K562 (cell line): ENCODE measurements at regions not wholly inside any gene's neighbourhood (a gene's known extent, or its start where the extent isn't known, plus 50 kb on each side); places are given as distances from the start of the nearest gene placed in this dataset.

ENCODE experiments used
- ATAC-seq: fragments of 200-7000 bp; cut with Tn5 transposase; 3 replicates; pipeline ENCODE4 v1.9.1; 2020; ENCODE audit warnings: moderate library complexity
- BruUV-seq: library from RNA; stranded (reverse); fragments of 400-500 nt; replicated peaks from 2 replicates; lab custom pipeline; 2021; lab: Mats Ljungman, UMichigan
- CTCF ChIA-PET: fragments of 300-600 bp; formaldehyde crosslinking; extraction: SDS; loops from one replicate; lab custom pipeline; 2021; ENCODE audit warnings: low intra/inter-chr PET ratio; lab: Yijun Ruan, JAX
- POLR2A ChIA-PET: fragments of 300-600, 350-650 bp; sonication (Branson Sonifier 250); formaldehyde crosslinking; extraction: SDS; loops from one replicate; lab custom pipeline; 2021; ENCODE audit warnings: antibody characterized with exemption, inconsistent platforms; lab: Yijun Ruan, JAX
- DNase-seq, 4 experiments: peaks; one replicate each; pipeline versions ENCODE4 v3.0.0 to v3.0.0-alpha.2; 2011 to 2018; ENCODE audit warnings: low spot score in 3 of 4, mixed read lengths in 3 of 4; ENCODE audit errors: extremely low read depth in 1 of 4
- FAIRE-seq: peaks from 2 replicates; lab custom pipeline; 2011; peaks lifted over from hg19 to GRCh38; lab: Jason Lieb, UNC
- H2AFZ ChIP-seq: 2 replicates; pipeline ENCODE4 v1.6.0; 2011; ENCODE audit warnings: low read depth, low read length, control low read depth, inconsistent platforms
- H3K27ac ChIP-seq: fragments of 200-600 bp; 3 replicates; pipeline ENCODE4 v1.8.0; 2011; ENCODE audit warnings: low read depth, mild to moderate bottlenecking, control low read depth, inconsistent platforms, low read length, moderate library complexity, mixed read lengths; ENCODE audit errors: extremely low read depth
- H3K27me3 ChIP-seq, 2 experiments: fragments of 300-600 bp in 1 of 2; 2 replicates in 1 of 2; 3 replicates in 1 of 2; pipeline versions ENCODE4 v1.6.0 to v1.8.0; 2011; ENCODE audit warnings: inconsistent platforms in 2 of 2, low read length in 2 of 2, mild to moderate bottlenecking in 1 of 2, mixed read lengths in 1 of 2, moderate library complexity in 1 of 2; ENCODE audit not compliant: control insufficient read depth in 2 of 2, insufficient read depth in 2 of 2
- H3K36me3 ChIP-seq: fragments of 300-600 bp; 3 replicates; pipeline ENCODE4 v1.8.0; 2011; ENCODE audit warnings: mild to moderate bottlenecking, low read length, inconsistent platforms; ENCODE audit not compliant: control insufficient read depth, insufficient read depth
- H3K4me1 ChIP-seq, 2 experiments: fragments of 200-600 bp in 1 of 2; replicated peaks in 1 of 2; 2 replicates in 1 of 2; 3 replicates in 1 of 2; pipeline versions ENCODE4 v1.5.1 to v1.8.0; 2011; ENCODE audit warnings: inconsistent platforms in 2 of 2, low read length in 2 of 2, mild to moderate bottlenecking in 1 of 2, mixed read lengths in 1 of 2, moderate library complexity in 1 of 2; ENCODE audit not compliant: control insufficient read depth in 2 of 2, insufficient read depth in 2 of 2
- H3K4me2 ChIP-seq: 2 replicates; pipeline ENCODE4 v1.6.1; 2011; ENCODE audit warnings: low read length, control low read depth, inconsistent platforms, mixed read lengths; ENCODE audit not compliant: insufficient read depth
- H3K4me3 ChIP-seq: fragments of 200-600 bp; sonication (generic), shearing (Covaris generic); 2 replicates; pipeline ENCODE4 v1.5.1; 2016; ENCODE audit warnings: control low read depth, inconsistent platforms
- H3K79me2 ChIP-seq: fragments of 200-600 bp; 3 replicates; pipeline ENCODE4 v1.8.0; 2011; ENCODE audit warnings: low read length, inconsistent platforms; ENCODE audit not compliant: control insufficient read depth, insufficient read depth
- H3K9ac ChIP-seq, 2 experiments: 2 replicates each; pipeline versions ENCODE4 v1.6.0 to v1.6.1; 2011; ENCODE audit warnings: low read depth in 2 of 2, low read length in 2 of 2, control low read depth in 1 of 2, inconsistent platforms in 1 of 2, mild to moderate bottlenecking in 1 of 2, mixed read lengths in 1 of 2; ENCODE audit not compliant: insufficient read depth in 1 of 2
- H3K9me1 ChIP-seq: one replicate; pipeline ENCODE4 v1.6.0; 2011; ENCODE audit warnings: inconsistent platforms, mild to moderate bottlenecking, low read length, moderate library complexity; ENCODE audit not compliant: control insufficient read depth, insufficient read depth
- H3K9me3 ChIP-seq: replicated peaks from 2 replicates; pipeline ENCODE4 v1.5.1; 2011; ENCODE audit warnings: low read depth, low read length, inconsistent platforms; ENCODE audit not compliant: control insufficient read depth, insufficient read depth
- H4K20me1 ChIP-seq: replicated peaks from 2 replicates; pipeline ENCODE4 v1.6.1; 2011; ENCODE audit warnings: low read length, inconsistent platforms, mixed read lengths; ENCODE audit not compliant: control insufficient read depth, insufficient read depth
- BDP1 ChIP-seq: IDR thresholded peaks from 3 replicates; pipeline ENCODE4 v1.6.1; 2011; ENCODE audit not compliant: insufficient read length, insufficient read depth
- CAMTA2 ChIP-seq: fragments of 250-450 bp; sonication (Bioruptor Pico); conservative IDR thresholded peaks from 2 replicates; pipeline ENCODE4 v1.5.1; 2022
- EGR1 ChIP-seq: fragments of 450-650 bp; conservative IDR thresholded peaks from 2 replicates; pipeline ENCODE4 v1.6.1; 2017; ENCODE audit warnings: mild to moderate bottlenecking
- EWSR1 ChIP-seq: fragments of 450-650 bp; IDR thresholded peaks from 2 replicates; pipeline ENCODE4 v1.6.1; 2018; ENCODE audit warnings: borderline replicate concordance, mild to moderate bottlenecking, low read depth, moderate library complexity; ENCODE audit not compliant: partially characterized antibody
- GATAD2A ChIP-seq: fragments of 450-650 bp; IDR thresholded peaks from 2 replicates; pipeline ENCODE4 v1.6.1; 2017
- HEY1 ChIP-seq: fragments of 250-450 bp; sonication (Bioruptor Pico); IDR thresholded peaks from 2 replicates; pipeline ENCODE4 v1.5.0; 2020; ENCODE audit warnings: mild to moderate bottlenecking, moderate library complexity, borderline replicate concordance
- PCBP1 ChIP-seq: fragments of 200-400 bp; formaldehyde crosslinking; IDR thresholded peaks from 2 replicates; pipeline ENCODE4 v1.6.1; 2018; ENCODE audit warnings: mild to moderate bottlenecking, low read depth, low read length; ENCODE audit not compliant: poor library complexity, severe bottlenecking
- POLR3G ChIP-seq: IDR thresholded peaks from 2 replicates; pipeline ENCODE4 v1.6.1; 2011; ENCODE audit not compliant: insufficient read length, insufficient replicate concordance; ENCODE audit errors: extremely low read depth
- SRSF7 ChIP-seq: fragments of 200-400 bp; formaldehyde crosslinking; optimal IDR thresholded peaks from 2 replicates; pipeline ENCODE3; 2017; ENCODE audit warnings: mild to moderate bottlenecking, low read depth, low read length
- ZNF274 ChIP-seq: IDR thresholded peaks from 2 replicates; pipeline ENCODE4 v1.6.1; 2011; ENCODE audit warnings: low read depth, mild to moderate bottlenecking, low read length, moderate library complexity, borderline replicate concordance
- WGBS: fragments of 100-300 bp; shearing (Covaris generic); methylation state at CpG from one replicate; pipeline ENCODE4 v1.1.6; 2016; ENCODE audit warnings: low coverage, mixed read lengths; ENCODE audit not compliant: insufficient coverage; ENCODE audit errors: missing lambda C conversion rate; 5-methylcytosine and 5-hydroxymethylcytosine counted together
- in situ Hi-C: fragments of 300-500 bp; cut with MboI; formaldehyde crosslinking; loops from 4 replicates; pipeline ENCODE4 v1.15.0; 2018; ENCODE audit warnings: inconsistent platforms, mixed read lengths
- intact Hi-C: fragments of 100-400 bp; cut with micrococcal nuclease; formaldehyde crosslinking; loops from 2 replicates; pipeline ENCODE4 v1.14.2; 2022
- TF ChIP-seq, protein P1 (sequence below): fragments of 450-650 bp; formaldehyde crosslinking; IDR thresholded peaks from 2 replicates; pipeline ENCODE4 v1.4.0; 2020; ENCODE audit warnings: mild to moderate bottlenecking
- TF ChIP-seq, protein P2 (sequence below): fragments of 450-650 bp; formaldehyde crosslinking; conservative IDR thresholded peaks from 2 replicates; pipeline ENCODE4 v1.4.0; 2022; ENCODE audit warnings: mild to moderate bottlenecking, missing genetic modification characterization

DNA sequence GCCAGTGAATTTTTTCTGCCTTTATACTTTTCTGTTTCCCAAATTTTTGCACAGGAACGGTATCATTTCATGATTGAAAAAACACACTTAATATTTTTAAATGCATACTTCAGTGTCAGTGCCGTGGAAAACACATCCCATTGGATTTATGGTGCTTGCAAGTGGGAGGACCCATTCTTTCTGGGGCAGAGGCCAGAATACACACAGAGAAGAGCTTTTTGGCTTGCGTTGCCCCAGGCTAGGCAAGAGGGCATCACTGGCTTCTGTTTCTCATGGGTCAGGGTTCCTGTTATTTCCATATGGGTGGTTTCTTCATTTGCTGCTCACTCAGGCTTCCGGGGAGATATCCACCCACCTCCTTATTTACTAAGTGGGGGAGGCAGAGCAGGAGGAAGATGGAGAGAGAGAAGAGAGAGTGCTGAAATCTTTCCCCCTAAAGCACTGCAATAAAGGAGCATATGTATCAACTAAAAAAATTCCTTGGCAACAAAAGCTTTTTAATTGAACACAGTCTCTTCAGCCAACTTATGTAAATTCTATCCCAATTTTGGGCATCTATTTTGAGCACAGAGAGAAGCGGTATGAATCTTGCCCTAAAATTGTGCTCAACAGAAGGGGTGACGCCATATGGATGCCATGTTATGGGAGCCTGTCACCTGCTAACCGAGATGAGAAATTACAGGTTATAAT lies 66.0 kb upstream of the KIRREL3 start:
- Histone ChIP-seq H3K9me1 (peaks cover 2% of the 10 kb centered on the region), H2AFZ (no peak overlapping the region), H3K9ac (no peak overlapping the region), H3K27me3 (no peaks in the 10 kb centered on the region), H4K20me1 (no peaks in the 10 kb centered on the region), H3K4me2 (no peak overlapping the region), H3K27ac (no peak overlapping the region), H3K9me3 (no peaks in the 10 kb centered on the region), H3K36me3 (no peaks in the 10 kb centered on the region), H3K79me2 (no peaks in the 10 kb centered on the region), H3K4me3 (no peak overlapping the region), H3K4me1 (no peaks in the 10 kb centered on the region)
- FAIRE-seq: no peak
- intact Hi-C loops: no loop called here
- CTCF ChIA-PET: no interaction called here
- TF ChIP-seq GATAD2A (no peak), HEY1 (CRISPR knock-in tag) (no peak), EGR1 (no peak), POLR3G (no peak), EWSR1 (no peak), PCBP1 (no peak), CAMTA2 (no peak), SRSF7 (no peak), ZNF274 (no peak), BDP1 (no peak)
- TF ChIP-seq, protein P1, sequence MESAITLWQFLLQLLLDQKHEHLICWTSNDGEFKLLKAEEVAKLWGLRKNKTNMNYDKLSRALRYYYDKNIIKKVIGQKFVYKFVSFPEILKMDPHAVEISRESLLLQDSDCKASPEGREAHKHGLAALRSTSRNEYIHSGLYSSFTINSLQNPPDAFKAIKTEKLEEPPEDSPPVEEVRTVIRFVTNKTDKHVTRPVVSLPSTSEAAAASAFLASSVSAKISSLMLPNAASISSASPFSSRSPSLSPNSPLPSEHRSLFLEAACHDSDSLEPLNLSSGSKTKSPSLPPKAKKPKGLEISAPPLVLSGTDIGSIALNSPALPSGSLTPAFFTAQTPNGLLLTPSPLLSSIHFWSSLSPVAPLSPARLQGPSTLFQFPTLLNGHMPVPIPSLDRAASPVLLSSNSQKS (CRISPR knock-in tag): no peak
- TF ChIP-seq, protein P2, sequence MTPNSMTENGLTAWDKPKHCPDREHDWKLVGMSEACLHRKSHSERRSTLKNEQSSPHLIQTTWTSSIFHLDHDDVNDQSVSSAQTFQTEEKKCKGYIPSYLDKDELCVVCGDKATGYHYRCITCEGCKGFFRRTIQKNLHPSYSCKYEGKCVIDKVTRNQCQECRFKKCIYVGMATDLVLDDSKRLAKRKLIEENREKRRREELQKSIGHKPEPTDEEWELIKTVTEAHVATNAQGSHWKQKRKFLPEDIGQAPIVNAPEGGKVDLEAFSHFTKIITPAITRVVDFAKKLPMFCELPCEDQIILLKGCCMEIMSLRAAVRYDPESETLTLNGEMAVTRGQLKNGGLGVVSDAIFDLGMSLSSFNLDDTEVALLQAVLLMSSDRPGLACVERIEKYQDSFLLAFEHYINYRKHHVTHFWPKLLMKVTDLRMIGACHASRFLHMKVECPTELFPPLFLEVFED (CRISPR knock-in tag): no peak
- ATAC-seq: no peak
- 0% methylated on average over 7 of the region's 7 CpGs for WGBS
- in situ Hi-C loops: no loop called here
- BruUV-seq: no TSS peak
- POLR2A ChIA-PET: no interaction called here
- no peak for DNase-seq
